Psoas muscle (tissue), 7 donors: ENCODE measurements at regions not wholly inside any gene's neighbourhood (a gene's known extent, or its start where the extent isn't known, plus 50 kb on each side); places are given as distances from the start of the nearest gene placed in this dataset.

Experiments used
- ATAC-seq, 4 donors: fragments of 200-7000 bp; cut with Tn5 transposase; one replicate each; pipeline ENCODE4 v1.9.1; 2020; ENCODE audit warnings: moderate library complexity in 3 of 4, mild to moderate bottlenecking in 2 of 4
- DNase-seq, 2 donors: peaks; one replicate each; pipeline ENCODE4 v3.0.0-alpha.2; 2020
- H3K27ac ChIP-seq: fragments of 200-600 bp; one replicate; pipeline ENCODE4 v1.8.0; 2022
- H3K27me3 ChIP-seq, 3 donors: fragments of 200-600 bp in 1 of 3; one replicate each; pipeline versions ENCODE4 v1.6.1 to v1.8.0; 2013 to 2022; ENCODE audit warnings: low read length in 2 of 3, mild to moderate bottlenecking in 2 of 3, moderate library complexity in 1 of 3; ENCODE audit not compliant: insufficient read depth in 3 of 3
- H3K36me3 ChIP-seq, 2 donors: fragments of 200-600 bp in 1 of 2; one replicate each; pipeline versions ENCODE4 v1.6.1 to v1.8.0; 2013 to 2022; ENCODE audit warnings: low read depth in 1 of 2, mild to moderate bottlenecking in 1 of 2, moderate library complexity in 1 of 2; ENCODE audit not compliant: insufficient read depth in 1 of 2
- H3K4me1 ChIP-seq: fragments of 200-600 bp; one replicate; pipeline ENCODE4 v1.8.0; 2022
- H3K4me3 ChIP-seq: fragments of 200-600 bp; one replicate; pipeline ENCODE4 v1.8.0; 2022; ENCODE audit warnings: mild to moderate bottlenecking
- H3K9me3 ChIP-seq: fragments of 200-600 bp; one replicate; pipeline ENCODE4 v1.8.0; 2022
- WGBS, 3 donors: extraction: QIAGEN DNeasy Blood & Tissue Kit; methylation state at CpG; one replicate each; pipeline versions ENCODE4 v1.1.6 to v1.1.7; 2013; 5-methylcytosine and 5-hydroxymethylcytosine counted together
- intact Hi-C, 2 donors: fragments of 100-400 bp; cut with DNase I; formaldehyde crosslinking; loops; one replicate each; pipeline versions ENCODE4 v1.11.0 to v1.14.2; 2022
- TF ChIP-seq, protein P1 (sequence below): fragments of 200-600 bp; IDR thresholded peaks from one replicate; pipeline ENCODE4 v1.8.0; 2022; ENCODE audit warnings: antibody characterized with exemption
- donor health status: healthy with polysubstance abuse.
- donor health status: DM: no; HTN: no; CAD: no; lungs with moderate emphysema.
- donor health status: Bipolar disorder and iron deficiency.
- donor health status: healthy.
- donor health status: DM: yes; HTN: yes; CAD: no.
- donor health status: DM: no; HTN: no; CAD: no.
- donor health status: DM: yes; HTN: yes; CAD: no.

GRCh38 chr10:83459124-83459523, 680.2 kb upstream of the GHITM start:
- H3K9me3 ChIP-seq, result no peaks in the 10 kb centered on the region
- no peak for ATAC-seq
- TF ChIP-seq, protein P1, sequence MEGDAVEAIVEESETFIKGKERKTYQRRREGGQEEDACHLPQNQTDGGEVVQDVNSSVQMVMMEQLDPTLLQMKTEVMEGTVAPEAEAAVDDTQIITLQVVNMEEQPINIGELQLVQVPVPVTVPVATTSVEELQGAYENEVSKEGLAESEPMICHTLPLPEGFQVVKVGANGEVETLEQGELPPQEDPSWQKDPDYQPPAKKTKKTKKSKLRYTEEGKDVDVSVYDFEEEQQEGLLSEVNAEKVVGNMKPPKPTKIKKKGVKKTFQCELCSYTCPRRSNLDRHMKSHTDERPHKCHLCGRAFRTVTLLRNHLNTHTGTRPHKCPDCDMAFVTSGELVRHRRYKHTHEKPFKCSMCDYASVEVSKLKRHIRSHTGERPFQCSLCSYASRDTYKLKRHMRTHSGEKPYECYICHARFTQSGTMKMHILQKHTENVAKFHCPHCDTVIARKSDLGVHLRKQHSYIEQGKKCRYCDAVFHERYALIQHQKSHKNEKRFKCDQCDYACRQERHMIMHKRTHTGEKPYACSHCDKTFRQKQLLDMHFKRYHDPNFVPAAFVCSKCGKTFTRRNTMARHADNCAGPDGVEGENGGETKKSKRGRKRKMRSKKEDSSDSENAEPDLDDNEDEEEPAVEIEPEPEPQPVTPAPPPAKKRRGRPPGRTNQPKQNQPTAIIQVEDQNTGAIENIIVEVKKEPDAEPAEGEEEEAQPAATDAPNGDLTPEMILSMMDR, result no peak
- intact Hi-C loops, result no loop called here
- no peak overlapping the region for H3K4me3 ChIP-seq
- no peaks in the 10 kb centered on the region for H3K4me1 ChIP-seq
- no peak overlapping the region for H3K27ac ChIP-seq
- 86 to 89% (median 88%) methylated on average over 7 of the region's 7 CpGs for WGBS, 3 donors
- no peak for DNase-seq
- no peaks in the 10 kb centered on the region for H3K27me3 ChIP-seq
- H3K36me3 ChIP-seq, result no peaks in the 10 kb centered on the region

DNA sequence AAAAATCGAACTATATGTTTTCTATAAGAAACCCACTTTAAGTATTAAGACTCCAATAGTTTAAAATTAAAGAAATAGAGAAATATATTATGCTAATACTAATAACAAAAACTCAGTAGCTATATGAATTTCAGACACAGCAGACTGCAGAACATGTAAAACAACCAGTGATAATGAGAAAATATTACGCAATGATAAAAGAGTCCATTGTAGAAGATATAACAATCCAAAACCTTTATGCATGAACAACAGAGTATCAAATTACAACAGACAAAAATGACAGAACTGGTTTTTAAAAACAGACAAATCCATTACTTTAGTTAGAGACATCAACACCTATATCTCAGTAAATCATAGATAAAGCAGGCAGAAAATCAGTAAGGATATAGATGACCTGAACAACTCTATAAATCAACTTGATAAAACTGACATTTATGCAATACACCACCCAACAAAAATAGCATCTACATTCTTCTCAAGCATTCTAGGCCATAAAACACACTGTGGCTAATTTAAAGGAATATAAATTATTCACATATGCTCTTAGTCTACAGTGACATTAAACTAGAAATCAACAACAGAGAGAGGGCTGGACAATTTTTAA, 669.5 kb upstream of the GHITM start:
- WGBS, 3 donors, result 59 to 87% (median 85%) methylated on average over 2 of the region's 2 CpGs
- H3K4me1 ChIP-seq, result no peaks in the 10 kb centered on the region
- no peaks in the 10 kb centered on the region for H3K9me3 ChIP-seq
- no peaks in the 10 kb centered on the region for H3K36me3 ChIP-seq
- H3K27ac ChIP-seq, result no peak overlapping the region
- TF ChIP-seq, protein P1, result no peak
- no peak for ATAC-seq
- DNase-seq, result no peak
- H3K4me3 ChIP-seq, result no peak overlapping the region
- H3K27me3 ChIP-seq, result no peaks in the 10 kb centered on the region
- intact Hi-C loops, result no loop called here

DNA sequence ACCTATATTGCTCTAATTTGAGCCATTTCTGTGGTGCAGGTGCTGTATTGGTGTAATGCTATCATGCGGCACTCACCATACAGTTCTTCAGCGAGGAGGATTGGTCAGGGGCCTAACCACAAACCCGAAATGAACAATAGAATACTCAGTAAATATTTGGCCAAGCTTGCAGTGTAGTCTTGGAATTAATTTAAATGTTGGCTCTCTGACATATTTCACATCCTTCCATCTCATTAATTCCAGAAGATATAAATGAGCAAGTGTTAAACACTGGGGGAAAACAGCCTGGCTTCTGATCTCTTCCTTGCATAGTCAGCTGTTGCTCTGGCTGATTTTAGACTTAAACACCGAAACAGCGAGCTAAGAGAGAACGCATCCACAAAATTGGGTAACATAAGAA, 663.1 kb upstream of the GHITM start:
- intact Hi-C loops, result no loop called here

GRCh38 chr10:83489161-83489560, 650.1 kb upstream of the GHITM start:
- H3K27ac ChIP-seq, result no peak overlapping the region
- TF ChIP-seq, protein P1, result no peak
- ATAC-seq (no peak), DNase-seq (no peak)
- H3K27me3 ChIP-seq, result no peaks in the 10 kb centered on the region
- H3K9me3 ChIP-seq, result no peaks in the 10 kb centered on the region
- H3K4me3 ChIP-seq, result no peak overlapping the region
- no peaks in the 10 kb centered on the region for H3K36me3 ChIP-seq
- WGBS, 3 donors, result 54 to 85% (median 57%) methylated on average over 1 of the region's 1 CpG
- no peaks in the 10 kb centered on the region for H3K4me1 ChIP-seq
- intact Hi-C loops, result no loop called here

More for the DNA sequence above, 663.1 kb upstream of the GHITM start:
- TF ChIP-seq, protein P1, result no peak
- DNase-seq (no peak), ATAC-seq (no peak)
- Histone ChIP-seq H3K4me3 (no peak overlapping the region), H3K27me3 (no peaks in the 10 kb centered on the region), H3K9me3 (no peaks in the 10 kb centered on the region), H3K27ac (no peak overlapping the region), H3K4me1 (no peaks in the 10 kb centered on the region), H3K36me3 (no peaks in the 10 kb centered on the region)
- 47 to 69% (median 67%) methylated on average over 6 of the region's 6 CpGs for WGBS, 3 donors

GRCh38 chr10:83492004-83492403, 647.3 kb upstream of the GHITM start:
- no peaks in the 10 kb centered on the region for H3K27me3 ChIP-seq
- no peak for DNase-seq
- intact Hi-C loops, result no loop called here
- TF ChIP-seq, protein P1, result no peak
- H3K9me3 ChIP-seq, result no peaks in the 10 kb centered on the region
- no peak overlapping the region for H3K27ac ChIP-seq
- no peak for ATAC-seq
- 64 to 91% (median 80%) methylated on average over 4 of the region's 4 CpGs for WGBS, 3 donors
- H3K4me1 ChIP-seq, result no peaks in the 10 kb centered on the region
- no peak overlapping the region for H3K4me3 ChIP-seq
- no peaks in the 10 kb centered on the region for H3K36me3 ChIP-seq
